Ammon's horn (tissue), 1 donor: ENCODE measurements at regions not wholly inside any gene's neighbourhood (a gene's known extent, or its start where the extent isn't known, plus 50 kb on each side); places are given as distances from the start of the nearest gene placed in this dataset.
"Not testable (repeated sequence)": the region's sequence is repeated elsewhere in the genome, so short reads cannot be mapped to it uniquely, and the experiment has no call there.

Source experiments
- DNase-seq: peaks from one replicate; pipeline ENCODE4 v3.0.0-alpha.2; 2016; ENCODE audit warnings: low spot score

GRCh38 chr11:91041626-91042025 lies 818.8 kb upstream of the CHORDC1 start:
- no peak for DNase-seq

- DNase-seq: no peak
Observed at GRCh38 chr11:91023731-91024130, 800.9 kb upstream of the CHORDC1 start.

DNA sequence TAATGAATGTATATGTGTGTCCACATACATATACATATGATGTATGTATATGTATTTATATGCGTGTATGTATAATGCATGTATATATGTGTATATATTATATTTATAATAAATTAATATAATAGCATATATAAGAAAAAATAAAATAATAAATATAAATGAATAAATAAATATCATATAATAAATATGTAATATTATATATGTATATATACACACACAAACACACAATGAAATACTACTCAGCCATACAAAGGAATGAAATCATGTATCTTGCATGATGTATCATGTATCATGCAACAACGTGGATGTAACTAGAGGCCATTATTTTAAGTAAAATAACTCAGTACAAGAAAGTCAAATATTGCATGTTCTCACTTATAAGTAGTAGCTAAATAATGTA lies 788.7 kb upstream of the CHORDC1 start:
- no peak for DNase-seq

DNA sequence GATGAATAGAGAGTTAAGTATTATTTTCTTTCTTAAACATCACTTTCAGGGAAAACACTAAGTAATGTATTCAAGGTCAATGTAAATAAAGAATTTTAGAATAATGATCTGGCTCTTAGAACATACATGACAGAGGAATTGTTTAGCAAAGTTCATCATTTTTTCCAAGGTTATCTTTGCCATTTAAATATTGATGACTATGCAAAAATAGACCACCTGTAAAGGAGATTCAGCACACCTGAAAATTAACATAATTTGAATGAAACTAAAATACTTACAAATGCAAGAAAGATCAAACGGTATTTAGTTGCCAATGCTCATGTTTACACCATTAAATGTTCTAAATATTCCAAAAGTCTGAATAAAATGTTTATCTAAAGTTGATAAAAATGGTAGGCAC lies 782.6 kb upstream of the CHORDC1 start:
- DNase-seq: no peak

- no peak for DNase-seq
Observed at GRCh38 chr11:90997241-90997640, 774.4 kb upstream of the CHORDC1 start.

GRCh38 chr11:90972159-90972558 lies 749.3 kb upstream of the CHORDC1 start:
- not testable (repeated sequence) for DNase-seq

GRCh38 chr11:90947930-90948329 lies 725.1 kb upstream of the CHORDC1 start:
- no peak for DNase-seq

GRCh38 chr11:90930252-90930651 lies 707.4 kb upstream of the CHORDC1 start:
- no peak for DNase-seq

GRCh38 chr11:90919332-90919731 lies 696.5 kb upstream of the CHORDC1 start:
- DNase-seq: no peak

DNA sequence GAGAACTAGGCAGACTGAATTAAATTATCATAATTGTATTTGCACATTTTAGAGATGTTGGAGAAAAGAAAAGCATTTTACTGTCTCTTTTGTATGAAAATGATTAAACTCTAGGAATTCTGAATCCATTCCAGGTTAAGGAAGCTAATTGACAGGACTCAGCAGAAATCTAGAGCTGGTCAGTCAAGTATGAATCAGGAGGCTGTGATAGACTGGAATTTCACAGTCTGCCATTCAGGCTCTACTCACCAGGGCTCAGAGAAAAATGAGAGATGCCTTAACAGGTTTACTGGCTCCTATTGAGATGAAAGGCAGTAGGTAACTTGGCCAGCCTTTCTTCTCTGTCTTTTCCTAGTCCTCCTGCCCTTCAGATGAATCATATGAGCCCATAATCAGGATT lies 693.9 kb upstream of the CHORDC1 start:
- no peak for DNase-seq

DNA sequence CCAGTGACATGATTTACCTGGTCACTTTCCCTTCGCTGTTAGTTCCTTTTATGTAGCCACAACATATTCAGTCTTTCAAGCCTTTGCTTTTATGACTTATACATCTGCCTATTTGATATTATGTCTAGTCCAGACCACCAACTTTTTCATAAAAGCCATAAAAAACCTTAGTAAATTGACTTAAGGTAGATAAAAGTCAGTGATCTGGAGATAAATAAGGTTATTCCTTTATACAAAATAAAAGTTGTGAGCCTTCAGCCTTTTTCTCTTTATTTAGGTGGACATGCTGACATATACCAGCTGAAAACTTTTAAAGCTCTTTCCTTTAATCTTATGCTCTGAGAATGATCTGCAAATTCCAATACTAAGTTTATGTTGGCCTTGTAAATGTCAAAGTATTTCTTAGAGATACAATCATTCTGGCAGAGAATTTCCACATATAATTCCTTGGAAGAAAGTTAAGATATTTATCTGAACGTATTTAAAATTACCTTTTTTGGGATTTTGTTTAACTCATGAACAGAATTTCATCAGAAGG lies 690.4 kb upstream of the CHORDC1 start:
- no peak for DNase-seq

- DNase-seq: no peak
Observed at GRCh38 chr11:90912631-90913030, 689.8 kb upstream of the CHORDC1 start.

GRCh38 chr11:90911192-90911591 lies 688.3 kb upstream of the CHORDC1 start:
- no peak for DNase-seq

- no peak for DNase-seq
Observed at GRCh38 chr11:90908074-90908473, 685.2 kb upstream of the CHORDC1 start.

DNA sequence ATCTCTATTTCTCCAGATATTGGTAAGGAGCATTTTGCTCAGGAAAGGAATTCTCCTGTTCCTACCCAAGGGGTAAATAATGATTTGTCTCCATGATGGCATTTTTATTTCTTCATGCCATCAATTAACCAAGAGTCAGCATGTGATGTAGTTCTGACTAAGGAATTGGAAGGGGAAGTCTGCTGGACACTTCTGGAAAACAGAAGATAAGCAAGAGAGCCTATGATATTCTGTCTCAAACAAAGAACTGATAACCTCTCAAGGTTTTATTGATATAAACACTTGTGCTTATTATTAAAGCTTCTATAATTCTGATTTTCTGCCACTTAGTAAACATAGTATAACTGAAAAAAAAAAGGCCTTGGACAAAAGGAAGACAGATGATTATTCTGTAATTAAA lies 673.0 kb upstream of the CHORDC1 start:
- no peak for DNase-seq

- no peak for DNase-seq
Observed at GRCh38 chr11:90890347-90890746, 667.5 kb upstream of the CHORDC1 start.

DNA sequence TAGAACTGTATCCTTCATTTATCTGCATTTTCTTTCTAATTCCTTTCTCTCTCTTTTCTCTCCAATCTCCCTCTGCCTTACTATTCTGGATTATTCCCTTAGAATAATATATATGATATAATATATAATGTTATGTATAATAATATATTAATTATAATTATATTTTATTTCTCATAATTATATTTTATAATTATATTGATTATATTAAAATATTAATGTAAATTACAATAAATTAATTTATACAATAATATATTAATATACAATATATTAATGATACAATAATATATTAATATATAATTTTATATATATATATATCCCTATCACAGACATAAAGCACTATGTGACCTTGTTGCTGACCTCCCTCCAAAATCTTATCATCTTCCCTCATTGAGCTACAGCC lies 661.3 kb upstream of the CHORDC1 start:
- no peak for DNase-seq

DNA sequence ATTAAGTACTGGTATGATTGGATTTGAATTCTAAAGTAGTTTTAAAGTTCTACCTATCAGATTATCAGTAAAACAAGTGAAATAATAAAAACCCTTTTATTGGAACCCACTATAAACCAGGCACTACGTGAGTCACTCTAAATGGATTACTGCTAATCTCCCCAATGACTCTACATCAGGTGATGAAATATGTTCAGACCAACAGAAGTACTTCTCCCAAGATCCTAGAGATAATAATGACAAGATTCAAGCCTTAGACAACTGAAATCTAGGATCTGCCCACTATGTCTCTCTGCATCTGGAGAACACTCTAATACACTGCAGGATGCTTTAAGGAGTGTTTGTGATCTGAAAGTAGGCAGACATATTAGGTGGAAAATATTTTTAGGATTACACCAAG lies 652.1 kb upstream of the CHORDC1 start:
- DNase-seq: no peak

DNA sequence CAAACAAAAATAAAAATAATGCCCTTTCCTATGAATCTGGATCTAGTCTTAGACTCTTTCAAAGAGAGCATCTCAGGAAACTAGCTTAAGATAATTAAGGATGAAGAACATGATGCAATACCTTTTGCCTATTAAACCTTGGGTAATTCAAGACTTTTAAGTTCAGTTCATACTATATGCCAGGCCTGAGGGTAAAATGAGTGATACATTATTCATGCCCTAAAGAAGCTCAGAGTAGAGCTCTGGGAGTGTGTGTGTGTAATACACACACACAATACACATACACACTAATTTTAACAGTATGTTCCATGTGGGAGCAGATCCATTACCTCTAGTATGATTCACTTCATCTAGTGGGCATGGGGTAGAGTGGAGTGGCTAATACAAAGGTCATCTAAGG lies 651.4 kb upstream of the CHORDC1 start:
- DNase-seq: no peak

- DNase-seq: no peak
Observed at GRCh38 chr11:90867416-90867815, 644.6 kb upstream of the CHORDC1 start.

DNA sequence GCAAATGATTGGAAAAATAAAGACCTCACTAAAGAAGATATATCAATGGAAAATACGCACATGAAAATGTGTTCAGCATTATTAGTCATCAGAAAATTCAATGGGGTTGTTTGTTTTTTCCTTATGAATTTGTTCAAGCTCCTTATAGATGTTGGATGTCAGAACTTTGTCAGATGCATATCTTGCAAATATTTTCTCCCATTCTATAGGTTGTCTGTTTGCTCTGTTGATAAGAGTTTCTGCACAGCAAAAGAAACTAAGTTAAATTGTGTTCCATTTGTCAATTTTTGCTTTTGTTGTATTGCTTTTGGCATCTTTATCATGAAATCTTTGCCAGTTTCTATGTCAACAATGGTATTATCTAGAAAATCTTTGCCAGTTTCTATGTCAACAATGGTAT lies 633.9 kb upstream of the CHORDC1 start:
- DNase-seq: no peak

GRCh38 chr11:90855531-90855930 lies 632.7 kb upstream of the CHORDC1 start:
- no peak for DNase-seq

GRCh38 chr11:90851196-90851595 lies 628.3 kb upstream of the CHORDC1 start:
- DNase-seq: no peak

DNA sequence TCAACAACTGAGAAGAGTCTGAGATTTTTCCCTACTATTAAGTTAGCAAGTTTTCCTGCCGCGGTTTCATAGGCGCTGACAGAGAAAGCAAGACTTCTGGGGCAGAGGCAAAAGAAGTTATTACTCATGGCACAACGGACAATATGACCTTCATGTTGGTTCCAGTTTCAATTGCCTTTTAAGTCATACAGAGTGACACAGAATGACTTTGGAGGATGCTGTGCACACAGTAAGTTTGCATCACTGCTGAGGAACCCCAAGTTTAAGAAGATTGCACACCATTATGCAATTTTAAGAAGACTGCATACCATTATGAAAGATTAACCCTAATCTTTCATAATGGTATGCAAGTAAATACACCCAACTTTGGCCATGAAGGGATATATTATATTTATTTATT lies 626.5 kb upstream of the CHORDC1 start:
- DNase-seq: no peak
